GM21447 (cell line): ENCODE measurements at regions not wholly inside any gene's neighbourhood (a gene's known extent, or its start where the extent isn't known, plus 50 kb on each side); places are given as distances from the start of the nearest gene placed in this dataset.
"Not testable (repeated sequence)": the region's sequence is repeated elsewhere in the genome, so short reads cannot be mapped to it uniquely, and the experiment has no call there.

Experiments
- ATAC-seq: cut with Tn5 transposase; IDR thresholded peaks from one replicate; pipeline ENCODE4 v1.9.1; 2021; ENCODE audit not compliant: unreplicated experiment

DNA sequence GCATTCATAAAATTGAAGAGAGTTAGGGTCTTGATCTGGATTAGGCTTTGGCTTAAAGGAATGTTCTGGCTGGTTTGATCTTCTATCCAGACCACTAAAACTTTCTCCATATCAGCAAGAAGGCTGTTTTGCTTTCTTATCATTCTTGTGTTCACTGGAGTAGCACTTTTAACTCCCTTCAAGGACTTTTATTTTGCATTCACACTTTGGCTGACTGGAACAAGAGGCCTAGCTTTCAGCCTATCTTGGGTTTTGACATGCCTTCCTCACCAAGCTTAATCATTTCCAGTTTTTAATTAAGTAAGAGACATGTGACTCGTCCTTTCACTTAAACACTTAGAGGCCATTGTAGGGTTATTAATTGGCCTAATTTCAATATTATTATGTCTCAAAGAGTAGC, 190.3 kb downstream of the RAB11FIP2 start:
- not testable (repeated sequence) for ATAC-seq

- ATAC-seq, result no peak
Observed at GRCh38 chr10:117860135-117860534, 186.6 kb downstream of the RAB11FIP2 start.

- no peak for ATAC-seq
Observed at GRCh38 chr10:117860823-117861222, 185.9 kb downstream of the RAB11FIP2 start.

DNA sequence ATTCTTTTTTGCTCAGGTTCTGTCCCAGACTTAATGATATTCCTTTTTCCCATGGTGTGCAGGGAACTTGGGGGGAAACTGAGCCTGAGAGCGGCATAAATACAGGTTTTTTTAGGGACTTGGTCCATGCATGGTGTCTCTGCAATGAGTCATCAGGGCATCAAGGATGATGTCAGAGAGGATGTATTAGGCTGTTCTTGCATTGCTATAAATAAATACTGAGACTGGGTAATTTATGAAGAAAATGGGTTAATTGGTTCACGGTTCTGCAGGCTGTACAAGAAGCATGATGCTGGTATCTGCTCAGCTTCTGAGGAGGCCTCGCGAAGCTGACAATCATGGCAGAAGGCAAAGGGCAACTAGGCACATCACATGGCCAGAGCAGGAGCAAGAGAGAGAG, 185.4 kb downstream of the RAB11FIP2 start:
- ATAC-seq, result no peak

GRCh38 chr10:117863771-117864170, 183.0 kb downstream of the RAB11FIP2 start:
- no peak for ATAC-seq

DNA sequence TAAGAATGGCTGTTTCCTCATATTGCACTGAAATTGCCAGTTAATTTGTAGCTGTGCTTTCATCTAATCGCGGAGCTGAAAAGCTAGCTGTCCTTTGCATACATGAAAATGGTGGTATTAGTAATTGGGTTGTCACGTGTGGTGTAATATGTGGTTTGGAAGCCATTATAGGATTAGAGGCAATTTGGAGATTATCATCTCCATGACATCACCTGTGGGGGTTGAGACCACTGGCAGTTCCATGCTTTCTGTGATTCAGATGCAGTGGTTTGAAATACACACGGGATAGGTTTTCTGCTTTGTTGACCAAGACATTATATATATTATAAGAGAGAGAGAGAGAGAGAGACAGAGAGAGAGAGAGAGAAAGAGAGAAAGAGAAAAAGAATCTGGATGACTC, 180.8 kb downstream of the RAB11FIP2 start:
- no peak for ATAC-seq

DNA sequence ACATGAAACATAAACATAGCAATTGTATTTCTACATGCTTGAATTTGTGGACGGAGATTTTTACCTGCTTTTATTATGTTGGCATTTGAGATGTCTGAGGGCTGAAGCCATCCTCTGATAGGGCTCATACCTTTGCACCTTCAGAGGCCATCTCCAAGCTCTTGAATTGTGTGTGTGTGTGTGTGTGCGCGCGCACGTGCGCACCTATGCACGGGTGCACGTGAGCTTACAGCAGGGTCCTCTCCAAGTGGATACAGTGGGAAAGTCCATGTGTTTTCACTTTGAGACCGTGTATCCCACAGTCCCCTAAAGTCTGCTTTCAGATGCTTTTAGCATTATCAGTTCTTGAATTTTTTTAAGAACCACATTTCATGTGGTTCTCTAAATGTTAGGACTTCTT, 178.6 kb downstream of the RAB11FIP2 start:
- no peak for ATAC-seq

DNA sequence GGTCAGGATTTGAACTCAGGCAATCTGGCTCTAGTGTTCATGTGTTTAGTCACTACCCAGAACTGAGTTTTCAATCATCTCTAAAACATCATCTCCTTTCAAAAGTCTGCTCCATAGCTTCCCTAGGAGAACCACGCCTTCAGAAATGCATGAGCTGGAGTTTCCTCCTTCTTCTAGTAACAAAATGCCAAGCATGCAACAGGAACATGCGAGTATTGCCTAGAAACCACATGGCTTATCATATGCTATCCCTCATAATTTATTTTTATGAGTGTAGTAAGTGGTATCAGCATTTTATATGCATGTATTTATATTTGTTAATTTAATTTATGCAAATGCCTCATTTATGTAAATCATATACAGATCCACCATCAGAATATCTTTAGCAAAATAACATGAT, 170.9 kb downstream of the RAB11FIP2 start:
- no peak for ATAC-seq

DNA sequence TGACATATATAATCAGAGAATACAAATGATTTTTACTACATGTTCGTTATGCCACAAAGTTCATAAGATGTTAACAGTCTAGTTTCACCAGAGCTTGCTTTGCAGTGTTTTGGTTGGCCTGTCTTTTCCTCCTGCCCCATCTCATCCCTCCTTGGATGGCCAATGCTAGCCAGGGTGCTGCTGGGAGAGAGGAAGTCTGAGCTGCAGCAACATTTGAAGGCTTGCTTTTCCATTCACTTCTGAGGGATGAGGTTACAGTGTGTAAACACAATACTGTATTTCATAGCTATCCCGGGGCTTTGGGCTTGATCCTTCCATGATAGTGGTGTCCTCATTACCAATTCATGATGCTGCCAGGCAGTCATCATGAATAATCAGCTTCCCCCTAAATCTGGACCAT, 170.5 kb downstream of the RAB11FIP2 start:
- ATAC-seq, result no peak

DNA sequence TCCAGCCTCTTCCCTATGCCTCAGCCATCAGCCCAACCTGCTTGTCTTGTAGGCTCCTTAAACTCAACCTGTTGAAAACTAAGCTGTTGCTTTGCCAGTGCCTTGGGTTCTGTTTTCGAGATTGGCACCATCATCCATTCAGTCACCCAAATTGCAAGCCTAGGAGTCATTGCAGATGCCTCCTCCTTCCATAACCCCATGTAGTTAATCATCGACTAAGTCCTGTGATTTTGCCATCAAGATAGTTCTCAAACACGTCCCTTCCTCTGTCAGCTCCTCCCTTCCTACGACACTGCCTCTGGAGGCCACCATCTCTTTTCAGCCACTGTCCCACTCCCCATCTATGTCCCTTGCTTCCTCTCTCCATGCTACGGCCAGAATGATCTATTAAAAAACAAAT, 168.1 kb downstream of the RAB11FIP2 start:
- ATAC-seq, result no peak

- no peak for ATAC-seq
Observed at GRCh38 chr10:117884093-117884492, 162.6 kb downstream of the RAB11FIP2 start.

GRCh38 chr10:117884592-117884991, 162.1 kb downstream of the RAB11FIP2 start:
- ATAC-seq, result no peak

GRCh38 chr10:117885206-117885829, 161.4 kb downstream of the RAB11FIP2 start:
- no peak for ATAC-seq

DNA sequence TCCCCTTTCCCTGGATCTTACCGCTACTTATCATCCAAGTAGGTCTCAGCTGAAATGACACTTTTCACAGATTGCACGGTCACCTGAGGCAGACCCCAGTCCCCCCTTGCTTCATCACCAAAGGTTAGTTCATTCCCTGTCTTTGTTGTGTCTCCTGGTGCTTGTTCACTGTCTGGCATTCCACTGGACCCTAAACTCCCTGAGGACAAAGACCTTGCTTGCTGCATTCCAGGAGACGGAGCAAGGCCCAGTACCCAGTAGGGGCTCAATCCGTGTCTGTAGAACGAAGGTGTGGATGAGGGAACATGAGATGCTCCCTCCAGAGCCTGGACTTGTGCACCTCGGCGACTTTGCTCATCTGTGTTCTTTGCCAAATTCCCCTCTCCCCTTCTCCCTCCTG, 160.0 kb downstream of the RAB11FIP2 start:
- no peak for ATAC-seq

GRCh38 chr10:117889664-117890063, 157.1 kb downstream of the RAB11FIP2 start:
- ATAC-seq, result no peak

DNA sequence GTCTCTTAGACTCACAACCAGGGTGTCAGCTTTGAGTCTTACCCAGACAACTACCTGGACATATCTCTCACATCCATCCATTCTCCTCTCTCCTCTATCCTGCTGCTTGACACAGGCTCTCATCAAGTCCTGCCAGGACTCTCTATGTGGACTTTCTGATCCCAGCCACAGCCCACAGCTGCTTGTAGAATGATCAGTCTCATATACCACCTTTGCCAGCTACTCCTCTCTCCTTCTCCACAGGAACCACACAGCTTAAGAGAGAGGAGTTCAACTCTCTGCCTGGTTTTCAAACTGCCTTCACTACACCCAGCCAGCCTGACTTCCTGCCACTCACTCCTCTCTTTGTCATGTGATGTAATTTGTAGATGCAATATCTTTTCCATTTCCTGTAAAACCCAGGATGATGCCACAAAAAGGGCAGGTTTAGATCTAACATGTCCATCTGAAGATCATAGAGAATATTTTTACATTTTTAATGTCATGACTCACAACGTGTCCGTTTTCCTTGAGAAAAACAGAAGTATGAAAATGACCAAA, 154.0 kb downstream of the RAB11FIP2 start:
- no peak for ATAC-seq

GRCh38 chr10:117894339-117894738, 152.4 kb downstream of the RAB11FIP2 start:
- no peak for ATAC-seq

GRCh38 chr10:117896517-117896916, 150.2 kb downstream of the RAB11FIP2 start:
- ATAC-seq, result no peak

- no peak for ATAC-seq
Observed at GRCh38 chr10:117899181-117899683, 147.5 kb downstream of the RAB11FIP2 start.

DNA sequence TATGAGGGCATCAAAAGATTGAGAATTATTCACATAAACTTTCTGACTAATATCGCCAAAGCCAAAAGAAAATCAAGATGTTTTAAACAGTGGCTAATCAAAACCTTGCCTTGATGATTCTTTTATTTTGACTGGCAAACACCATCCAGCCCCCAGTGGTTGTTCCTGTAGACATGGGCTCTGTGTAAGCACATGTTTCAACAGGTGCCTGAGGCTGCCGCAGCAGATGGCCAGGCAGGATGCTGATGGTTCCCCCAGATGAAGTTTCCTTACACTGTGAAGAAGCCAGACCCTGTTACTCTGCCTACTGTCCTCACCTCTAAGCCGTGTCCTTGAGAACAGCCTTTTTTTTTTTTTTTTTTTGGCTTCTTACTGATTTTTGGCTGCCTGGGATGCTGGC, 146.5 kb downstream of the RAB11FIP2 start:
- no peak for ATAC-seq

GRCh38 chr10:117903854-117904253, 142.9 kb downstream of the RAB11FIP2 start:
- ATAC-seq, result no peak

GRCh38 chr10:117905404-117905803, 141.3 kb downstream of the RAB11FIP2 start:
- no peak for ATAC-seq

GRCh38 chr10:117911684-117912083, 135.1 kb downstream of the RAB11FIP2 start:
- no peak for ATAC-seq
